ENCODE measurements at regions not wholly inside any gene's neighbourhood (a gene's known extent, or its start where the extent isn't known, plus 50 kb on each side); places are given as distances from the start of the nearest gene placed in this dataset.

GRCh38 chr13:107830804-107831203 is 384.5 kb downstream of the LIG4 start:
- TF ChIP-seq CTCF (IDR thresholded peaks at IDR 0.05), result no peak
- TF ChIP-seq POLR2A (IDR thresholded peaks at IDR 0.05), result no peak
